ENCODE measurements at regions not wholly inside any gene's neighbourhood (a gene's known extent, or its start where the extent isn't known, plus 50 kb on each side); places are given as distances from the start of the nearest gene placed in this dataset.

DNA sequence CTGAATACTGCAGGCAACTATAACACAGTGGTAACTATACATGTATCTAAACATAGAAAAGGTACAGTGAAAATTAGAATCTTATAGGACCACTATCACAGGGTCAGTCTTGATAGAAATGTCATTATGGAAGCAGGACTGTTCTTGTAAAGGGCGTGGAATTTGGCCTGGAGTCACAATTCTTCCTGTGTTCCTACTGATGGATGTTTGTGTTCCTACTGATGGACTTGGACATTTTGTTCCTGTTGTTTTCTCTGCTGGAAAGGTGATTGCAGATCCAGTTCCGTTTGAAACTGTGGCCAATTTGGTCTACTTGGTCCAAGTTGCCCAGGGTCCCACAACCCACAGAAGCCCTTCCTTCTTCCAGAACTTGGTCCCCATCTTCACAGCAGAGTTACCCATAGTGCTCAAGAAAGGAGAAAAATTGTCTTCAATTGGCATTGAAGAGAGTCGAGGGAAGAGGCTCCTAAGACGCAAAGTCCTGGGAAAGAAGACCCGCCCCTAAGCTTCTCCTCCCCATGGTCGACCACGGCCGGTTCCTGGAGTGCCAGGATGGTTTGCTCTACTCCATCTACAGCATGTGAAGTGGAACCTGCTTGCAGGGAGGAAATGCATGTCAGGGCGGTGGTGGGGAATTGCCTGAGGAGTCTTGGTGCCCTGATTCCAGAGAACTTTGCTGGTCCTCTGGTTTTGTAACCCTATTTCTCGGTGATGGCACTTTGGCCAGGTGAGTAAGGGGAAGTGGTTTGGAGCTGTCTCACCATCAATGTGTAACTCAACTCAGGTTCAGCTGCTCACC lies 102.8 kb upstream of the RAB12 start:
- Histone ChIP-seq H3K9me3 (no peaks in the 10 kb centered on the region), H3K27me3 (no peaks in the 10 kb centered on the region), H3K4me3 (no peak overlapping the region), H3K4me1 (no peaks in the 10 kb centered on the region), H3K27ac (no peak overlapping the region), H3K36me3 (no peaks in the 10 kb centered on the region)
- no peak for DNase-seq (ENCODE audit: low spot score in 2 of 2)
- no peak for TF ChIP-seq CTCF (IDR thresholded peaks at IDR 0.05)
- TF ChIP-seq POLR2A (IDR thresholded peaks at IDR 0.05): no peak
- no peak for TF ChIP-seq POLR2AphosphoS5 (IDR thresholded peaks at IDR 0.05)
- intact Hi-C loops (cut with DNase I; ENCODE audit: low total_unique reads): no loop called here

DNA sequence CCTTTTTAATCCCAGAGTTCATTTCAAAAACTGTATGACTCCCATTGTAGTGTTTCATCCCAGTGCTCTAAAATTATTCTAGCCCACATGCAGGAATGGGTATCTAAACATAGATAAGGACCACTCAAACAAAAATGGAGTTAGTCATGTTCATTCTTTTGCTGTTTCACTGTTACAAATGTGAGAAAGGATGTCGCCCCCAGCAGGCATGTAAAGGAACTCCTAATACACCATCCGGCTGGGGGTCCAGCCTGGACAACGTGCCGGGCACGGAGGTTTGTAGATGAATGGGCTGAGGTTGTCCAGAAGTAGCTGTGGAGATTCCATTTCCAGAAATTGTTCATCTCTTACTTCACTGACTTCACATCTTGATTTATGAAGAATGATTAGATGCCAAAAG lies 101.9 kb upstream of the RAB12 start:
- TF ChIP-seq POLR2AphosphoS5 (IDR thresholded peaks at IDR 0.05) (no peak), CTCF (IDR thresholded peaks at IDR 0.05) (no peak), POLR2A (IDR thresholded peaks at IDR 0.05) (no peak)
- intact Hi-C loops (cut with DNase I; ENCODE audit: low total_unique reads): no loop called here
- Histone ChIP-seq H3K27me3 (no peaks in the 10 kb centered on the region), H3K27ac (no peak overlapping the region), H3K9me3 (no peaks in the 10 kb centered on the region), H3K4me3 (no peak overlapping the region), H3K36me3 (no peaks in the 10 kb centered on the region), H3K4me1 (no peaks in the 10 kb centered on the region)
- no peak for DNase-seq (ENCODE audit: low spot score in 2 of 2)

DNA sequence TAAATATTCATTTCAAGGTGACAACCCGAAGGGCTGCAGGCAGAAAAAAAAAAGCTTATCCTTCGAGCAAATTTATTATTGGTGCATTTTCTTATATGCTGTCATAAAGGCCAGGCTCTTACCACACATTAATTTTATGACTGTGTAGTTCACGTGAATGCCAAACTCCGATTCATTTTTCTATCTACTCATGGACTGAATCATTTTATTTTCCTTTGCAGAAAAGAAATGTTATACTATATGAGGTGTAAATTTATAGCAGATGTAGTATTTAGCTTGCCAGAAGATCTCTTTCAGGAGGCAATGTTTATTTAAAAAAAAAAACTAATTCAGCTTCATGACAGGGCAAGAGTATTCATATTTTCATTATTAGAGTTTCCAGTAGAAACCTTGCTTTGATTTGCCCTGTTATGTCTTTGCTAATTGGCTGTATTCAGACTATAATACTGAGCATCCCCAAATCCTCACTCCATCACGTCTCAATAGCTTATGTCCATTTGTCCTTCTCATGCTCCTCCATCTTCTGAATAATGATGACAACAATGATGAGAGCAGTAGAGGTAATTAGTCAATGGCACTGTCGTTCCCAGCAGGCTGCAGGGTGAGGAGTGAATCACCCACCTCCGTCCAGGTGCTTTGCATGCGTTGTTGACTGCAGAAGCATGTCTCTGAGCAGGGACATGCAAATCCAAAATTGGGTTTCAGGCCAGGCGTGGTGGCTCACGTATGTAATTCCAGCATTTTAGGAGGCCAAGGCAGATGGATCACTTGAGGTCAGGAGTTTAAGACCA lies 101.1 kb upstream of the RAB12 start:
- no peak for TF ChIP-seq CTCF (IDR thresholded peaks at IDR 0.05)
- no peak for TF ChIP-seq POLR2A (IDR thresholded peaks at IDR 0.05)
- no peak for TF ChIP-seq POLR2AphosphoS5 (IDR thresholded peaks at IDR 0.05)
- Histone ChIP-seq H3K27me3 (no peaks in the 10 kb centered on the region), H3K9me3 (no peaks in the 10 kb centered on the region), H3K4me1 (no peaks in the 10 kb centered on the region), H3K4me3 (no peak overlapping the region), H3K36me3 (no peaks in the 10 kb centered on the region), H3K27ac (no peak overlapping the region)
- no peak for DNase-seq (ENCODE audit: low spot score in 2 of 2)
- intact Hi-C loops (cut with DNase I; ENCODE audit: low total_unique reads): no loop called here

DNA sequence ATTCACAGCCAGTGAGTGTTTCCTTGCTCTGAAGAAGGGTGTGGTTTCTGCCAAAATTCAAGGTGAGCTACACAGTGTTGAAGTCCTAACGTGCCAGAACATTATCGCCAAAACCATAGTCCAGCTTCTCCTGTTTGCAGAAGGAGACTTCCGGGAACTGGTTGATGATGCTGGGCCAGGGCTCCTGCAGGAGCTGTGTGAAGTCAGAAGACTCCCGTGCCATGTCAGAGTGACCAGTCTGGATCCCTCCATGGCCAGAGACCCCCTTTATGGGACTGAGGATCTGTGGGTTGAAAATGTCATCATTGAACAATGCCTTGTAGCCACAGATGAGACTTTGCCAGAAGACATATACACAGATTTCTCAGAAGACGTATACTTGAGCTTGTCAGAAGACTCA lies 96.0 kb upstream of the RAB12 start:
- no peak overlapping the region for H3K27ac ChIP-seq
- H3K4me3 ChIP-seq: no peak overlapping the region
- DNase-seq (ENCODE audit: low spot score in 2 of 2): no peak
- no peaks in the 10 kb centered on the region for H3K4me1 ChIP-seq
- H3K27me3 ChIP-seq: no peaks in the 10 kb centered on the region
- no peaks in the 10 kb centered on the region for H3K9me3 ChIP-seq
- intact Hi-C loops (cut with DNase I; ENCODE audit: low total_unique reads): no loop called here
- TF ChIP-seq POLR2A (IDR thresholded peaks at IDR 0.05) (no peak), POLR2AphosphoS5 (IDR thresholded peaks at IDR 0.05) (no peak), CTCF (IDR thresholded peaks at IDR 0.05) (no peak)
- H3K36me3 ChIP-seq: no peaks in the 10 kb centered on the region

- H3K36me3 ChIP-seq: no peaks in the 10 kb centered on the region
- no peaks in the 10 kb centered on the region for H3K27me3 ChIP-seq
- TF ChIP-seq POLR2AphosphoS5 (IDR thresholded peaks at IDR 0.05) (no peak), CTCF (IDR thresholded peaks at IDR 0.05) (no peak), POLR2A (IDR thresholded peaks at IDR 0.05) (no peak)
- no peaks in the 10 kb centered on the region for H3K9me3 ChIP-seq
- no peak overlapping the region for H3K27ac ChIP-seq
- H3K4me1 ChIP-seq: no peaks in the 10 kb centered on the region
- H3K4me3 ChIP-seq: no peak overlapping the region
- intact Hi-C loops (cut with DNase I; ENCODE audit: low total_unique reads): no loop called here
- no peak for DNase-seq (ENCODE audit: low spot score in 2 of 2)
These were observed 94.8 kb upstream of the RAB12 start for GRCh38 chr18:8514409-8514808.

Measured in breast epithelium (tissue), 4 donors.